Neuronal stem cell (in vitro differentiated cells): ENCODE measurements at regions not wholly inside any gene's neighbourhood (a gene's known extent, or its start where the extent isn't known, plus 50 kb on each side); places are given as distances from the start of the nearest gene placed in this dataset.
"Not testable (repeated sequence)": the region's sequence is repeated elsewhere in the genome, so short reads cannot be mapped to it uniquely, and the experiment has no call there.

ENCODE experiments used
- DNase-seq: peaks from one replicate; pipeline ENCODE4 v3.0.0-alpha.2; 2013; ENCODE audit warnings: low spot score
- H2AFZ ChIP-seq: one replicate; pipeline ENCODE4 v1.6.1; 2013; ENCODE audit warnings: mild to moderate bottlenecking, low read length, inconsistent platforms
- H2AK5ac ChIP-seq: 2 replicates; pipeline ENCODE4 v1.6.1; 2013; ENCODE audit warnings: low read depth, mild to moderate bottlenecking, inconsistent platforms, low read length, moderate library complexity, mixed read lengths
- H2BK120ac ChIP-seq: 2 replicates; pipeline ENCODE4 v1.6.1; 2013; ENCODE audit warnings: low read depth, mild to moderate bottlenecking, inconsistent platforms, low read length, moderate library complexity, mixed read lengths
- H2BK12ac ChIP-seq: one replicate; pipeline ENCODE4 v1.6.1; 2013; ENCODE audit warnings: low read length, inconsistent platforms
- H2BK15ac ChIP-seq: 2 replicates; pipeline ENCODE4 v1.6.1; 2013; ENCODE audit warnings: mild to moderate bottlenecking, low read length, inconsistent platforms, mixed read lengths
- H2BK5ac ChIP-seq: one replicate; pipeline ENCODE4 v1.6.1; 2013; ENCODE audit warnings: inconsistent platforms, mild to moderate bottlenecking, low read length, moderate library complexity
- H3K14ac ChIP-seq: one replicate; pipeline ENCODE4 v1.6.1; 2013; ENCODE audit warnings: low read length, inconsistent platforms
- H3K18ac ChIP-seq: 2 replicates; pipeline ENCODE4 v1.6.1; 2013; ENCODE audit warnings: low read length, inconsistent platforms
- H3K23ac ChIP-seq: 2 replicates; pipeline ENCODE4 v1.6.1; 2013; ENCODE audit warnings: low read depth, mild to moderate bottlenecking, mixed read lengths, low read length, inconsistent platforms; ENCODE audit not compliant: poor library complexity
- H3K27ac ChIP-seq: replicated peaks from 3 replicates; pipeline ENCODE4 v1.5.1; 2013; ENCODE audit warnings: low read length, inconsistent platforms
- H3K27me3 ChIP-seq, 3 experiments: 2 replicates each; pipeline ENCODE4 v1.6.1; 2013; ENCODE audit warnings: low read length in 3 of 3, mild to moderate bottlenecking in 2 of 3, inconsistent platforms in 1 of 3, low read depth in 1 of 3, mixed read lengths in 1 of 3, moderate library complexity in 1 of 3; ENCODE audit not compliant: control insufficient read depth in 3 of 3, insufficient read depth in 3 of 3
- H3K36me3 ChIP-seq, 2 donors: replicated peaks in 1 of 2; 2 replicates each; pipeline ENCODE4 v1.6.1; 2013; ENCODE audit warnings: low read length in 2 of 2; ENCODE audit not compliant: control insufficient read depth in 2 of 2, insufficient read depth in 2 of 2
- H3K4ac ChIP-seq: 2 replicates; pipeline ENCODE4 v1.6.1; 2013; ENCODE audit warnings: inconsistent platforms, mild to moderate bottlenecking, low read length, moderate library complexity
- H3K4me1 ChIP-seq, 2 donors: 1 replicate in 1 of 2; 2 replicates in 1 of 2; pipeline ENCODE4 v1.6.1; 2013; ENCODE audit warnings: low read length in 2 of 2, low read depth in 1 of 2; ENCODE audit not compliant: control insufficient read depth in 2 of 2, insufficient read depth in 1 of 2
- H3K4me2 ChIP-seq: one replicate; pipeline ENCODE4 v1.6.1; 2013; ENCODE audit warnings: mild to moderate bottlenecking, low read length, inconsistent platforms; ENCODE audit not compliant: insufficient read depth, poor library complexity, severe bottlenecking
- H3K4me3 ChIP-seq, 2 donors: 2 replicates each; pipeline ENCODE4 v1.5.1; 2013; ENCODE audit warnings: low read length in 2 of 2, mild to moderate bottlenecking in 2 of 2, inconsistent platforms in 1 of 2, moderate library complexity in 1 of 2
- H3K79me1 ChIP-seq: one replicate; pipeline ENCODE4 v1.6.1; 2013; ENCODE audit warnings: low read depth, mild to moderate bottlenecking, inconsistent platforms, low read length, moderate library complexity
- H3K9ac ChIP-seq: one replicate; pipeline ENCODE4 v1.6.1; 2013; ENCODE audit warnings: mild to moderate bottlenecking, low read depth, low read length, inconsistent platforms; ENCODE audit not compliant: poor library complexity
- H3K9me3 ChIP-seq, 2 donors: replicated peaks in 1 of 2; 2 replicates each; pipeline versions ENCODE3 to v1.6.1; 2013; ENCODE audit warnings: low read length in 2 of 2, mild to moderate bottlenecking in 2 of 2, inconsistent platforms in 1 of 2, low read depth in 1 of 2, mixed read lengths in 1 of 2, moderate library complexity in 1 of 2; ENCODE audit not compliant: control insufficient read depth in 2 of 2, insufficient read depth in 1 of 2
- H4K8ac ChIP-seq: one replicate; pipeline ENCODE4 v1.6.1; 2013; ENCODE audit warnings: low read depth, mild to moderate bottlenecking, inconsistent platforms, low read length, moderate library complexity
- H4K91ac ChIP-seq: one replicate; pipeline ENCODE4 v1.6.1; 2013; ENCODE audit warnings: low read length, low read depth, mild to moderate bottlenecking, inconsistent platforms; ENCODE audit not compliant: poor library complexity
- WGBS, 2 donors: extraction: QIAGEN DNeasy Blood & Tissue Kit; methylation state at CpG; one replicate each; pipeline ENCODE4 v1.1.7; 2013; ENCODE audit warnings: missing lambda C conversion rate in 2 of 2, mixed read lengths in 1 of 2; ENCODE audit not compliant: insufficient read length in 2 of 2, insufficient replicate concordance in 1 of 2; ENCODE audit errors: extremely low coverage in 2 of 2; 5-methylcytosine and 5-hydroxymethylcytosine counted together

DNA sequence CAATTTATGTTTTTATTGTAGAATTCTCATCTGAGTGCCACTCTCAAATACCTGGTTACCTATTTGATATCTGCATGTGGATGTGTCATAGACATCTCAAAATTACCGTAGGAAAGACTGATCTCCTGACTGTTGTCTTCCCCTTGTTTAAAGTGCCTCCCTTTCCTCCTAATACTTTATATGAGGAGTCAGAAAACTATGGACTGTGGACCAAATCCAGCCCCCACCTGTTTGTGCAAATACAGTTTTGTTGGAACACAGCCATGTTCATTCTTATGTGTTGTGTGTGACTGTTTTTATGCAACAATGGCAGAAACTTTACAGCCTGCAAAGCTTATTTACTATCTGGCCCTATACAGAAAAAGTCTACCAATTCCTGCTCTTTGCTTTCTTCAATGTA lies 150.6 kb downstream of the NBPF8 start:
- H3K18ac ChIP-seq, H3K9ac ChIP-seq, H3K4me3 ChIP-seq, H4K8ac ChIP-seq, H3K4ac ChIP-seq, H3K14ac ChIP-seq, H3K4me1 ChIP-seq, H4K91ac ChIP-seq, H3K23ac ChIP-seq, H3K79me1 ChIP-seq, H2AFZ ChIP-seq, H2BK120ac ChIP-seq, H3K9me3 ChIP-seq, H2BK15ac ChIP-seq, DNase-seq, H2AK5ac ChIP-seq, H2BK5ac ChIP-seq, H3K27ac ChIP-seq, H3K36me3 ChIP-seq, H3K27me3 ChIP-seq, H3K4me2 ChIP-seq, H2BK12ac ChIP-seq: not testable (repeated sequence)
- WGBS, 2 donors = no CpG with 5 or more reads among the region's 1 CpG

DNA sequence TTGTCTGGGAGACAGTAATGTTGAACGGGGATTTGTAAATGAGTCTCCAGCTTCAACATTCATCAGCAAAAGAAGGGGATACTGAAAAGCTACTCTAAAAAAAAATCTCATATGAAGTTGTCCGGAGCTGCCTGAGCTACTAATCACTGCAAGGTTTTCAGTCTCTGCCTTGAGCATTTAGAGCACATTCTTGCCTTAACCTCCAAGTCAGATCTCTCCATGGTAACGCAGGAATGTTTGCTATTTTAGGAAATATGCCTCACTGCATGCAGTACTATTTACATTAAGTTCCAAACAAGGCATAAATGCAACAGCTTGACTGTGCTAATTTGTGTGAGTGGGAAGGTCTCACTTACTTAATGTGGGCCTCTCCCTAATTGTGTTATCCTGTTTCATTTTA lies 152.8 kb downstream of the NBPF8 start:
- H2AK5ac ChIP-seq = not testable (repeated sequence)

DNA sequence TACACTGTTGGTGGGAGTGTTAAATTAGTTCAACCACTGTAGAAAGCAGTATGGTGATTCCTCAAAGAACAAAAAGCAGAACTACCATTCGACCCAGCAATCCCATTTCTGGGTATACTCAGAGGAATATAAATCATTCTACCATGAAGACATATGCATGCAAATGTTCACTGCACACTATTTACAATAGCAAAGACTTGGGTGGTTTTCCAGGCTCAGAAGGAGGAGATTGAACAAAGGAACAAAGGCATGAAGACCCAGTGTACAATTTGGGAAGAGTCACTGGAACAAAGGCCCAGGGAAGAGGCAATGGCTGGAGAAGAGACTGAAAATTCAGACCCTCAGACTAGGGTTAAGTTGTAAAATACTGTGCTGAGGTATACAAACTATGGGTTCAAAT lies 148.5 kb upstream of the NBPF26 start:
- not testable (repeated sequence) for H2BK120ac ChIP-seq, H2AFZ ChIP-seq, DNase-seq, H4K8ac ChIP-seq, H3K23ac ChIP-seq, H3K18ac ChIP-seq, H4K91ac ChIP-seq, H3K79me1 ChIP-seq, H2BK12ac ChIP-seq, H2BK15ac ChIP-seq, H3K9me3 ChIP-seq, H3K4me1 ChIP-seq, H3K36me3 ChIP-seq, H3K4me3 ChIP-seq, H2BK5ac ChIP-seq, H3K4ac ChIP-seq, H3K9ac ChIP-seq, H3K14ac ChIP-seq, H3K4me2 ChIP-seq, H3K27ac ChIP-seq, H2AK5ac ChIP-seq, H3K27me3 ChIP-seq
- no CpG with 5 or more reads among the region's 1 CpG for WGBS, 2 donors

More for the DNA sequence above, 152.8 kb downstream of the NBPF8 start:
- not testable (repeated sequence) for H3K4me1 ChIP-seq, H4K91ac ChIP-seq, H3K4ac ChIP-seq, H3K4me3 ChIP-seq, H3K27me3 ChIP-seq, H3K9me3 ChIP-seq, H2BK5ac ChIP-seq, H2BK12ac ChIP-seq, H3K27ac ChIP-seq, H2AFZ ChIP-seq, H4K8ac ChIP-seq, H2BK120ac ChIP-seq, H3K14ac ChIP-seq, H3K23ac ChIP-seq, H2BK15ac ChIP-seq, H3K9ac ChIP-seq, H3K18ac ChIP-seq, DNase-seq, H3K4me2 ChIP-seq, H3K79me1 ChIP-seq, H3K36me3 ChIP-seq
- no CpG with 5 or more reads among the region's 3 CpGs for WGBS, 2 donors

DNA sequence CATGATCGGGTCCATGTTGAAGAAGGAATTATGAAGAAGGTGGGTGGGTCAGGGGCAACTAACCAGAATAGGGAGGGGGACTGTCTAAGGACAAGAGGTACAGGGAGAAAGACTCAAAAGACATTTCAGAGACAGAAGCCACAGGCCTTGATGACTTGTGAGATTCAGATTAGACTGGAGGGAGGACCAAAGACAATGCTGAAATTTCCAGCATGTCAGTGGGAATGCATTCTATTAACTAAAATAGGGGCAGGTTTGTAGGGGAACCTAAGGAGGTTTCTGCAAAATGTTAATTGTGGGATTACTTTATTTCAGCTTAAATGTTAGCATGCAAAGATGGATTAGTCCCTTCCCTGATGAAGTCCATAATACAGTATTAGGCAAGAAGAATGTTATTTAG lies 141.6 kb upstream of the NBPF26 start:
- H2BK15ac ChIP-seq, H2AK5ac ChIP-seq, H3K14ac ChIP-seq, H3K23ac ChIP-seq, H3K36me3 ChIP-seq, H3K79me1 ChIP-seq, H2BK5ac ChIP-seq, H3K18ac ChIP-seq, H2BK12ac ChIP-seq, H3K4me3 ChIP-seq, DNase-seq, H2BK120ac ChIP-seq, H3K9ac ChIP-seq, H3K27me3 ChIP-seq, H4K91ac ChIP-seq, H3K4ac ChIP-seq, H3K4me1 ChIP-seq, H2AFZ ChIP-seq, H3K27ac ChIP-seq, H4K8ac ChIP-seq, H3K9me3 ChIP-seq, H3K4me2 ChIP-seq: not testable (repeated sequence)
- WGBS, 2 donors = no CpG with 5 or more reads among the region's 1 CpG
